HEK293T (cell line): ENCODE measurements at regions not wholly inside any gene's neighbourhood (a gene's known extent, or its start where the extent isn't known, plus 50 kb on each side); places are given as distances from the start of the nearest gene placed in this dataset.

Experiments used
- BHLHE40 ChIP-seq: fragments of 450-650 bp; IDR thresholded peaks from 2 replicates; pipeline ENCODE4 v1.6.1; 2016; ENCODE audit warnings: mild to moderate bottlenecking, moderate library complexity, borderline replicate concordance
- CTBP1 ChIP-seq: fragments of 450-650 bp; IDR thresholded peaks from 2 replicates; pipeline ENCODE4 v1.6.1; 2016; ENCODE audit warnings: borderline replicate concordance
- ELF4 ChIP-seq: fragments of 450-650 bp; IDR thresholded peaks from 2 replicates; pipeline ENCODE4 v1.6.1; 2017; ENCODE audit warnings: antibody characterized with exemption
- FOXM1 ChIP-seq: fragments of 450-650 bp; IDR thresholded peaks from 2 replicates; pipeline ENCODE4 v1.6.1; 2017; ENCODE audit warnings: mild to moderate bottlenecking, borderline replicate concordance
- L3MBTL2 ChIP-seq: fragments of 450-650 bp; conservative IDR thresholded peaks from 2 replicates; pipeline ENCODE4 v1.6.1; 2016; ENCODE audit warnings: mild to moderate bottlenecking
- LEF1 ChIP-seq: fragments of 450-650 bp; IDR thresholded peaks from 2 replicates; pipeline ENCODE4 v1.6.1; 2017; ENCODE audit warnings: mild to moderate bottlenecking, borderline replicate concordance
- NFRKB ChIP-seq: fragments of 450-650 bp; IDR thresholded peaks from 2 replicates; pipeline ENCODE4 v1.6.1; 2016; ENCODE audit warnings: mild to moderate bottlenecking, moderate library complexity
- SP1 ChIP-seq: fragments of 450-650 bp; IDR thresholded peaks from 2 replicates; pipeline ENCODE4 v1.6.1; 2017
- TARDBP ChIP-seq: fragments of 450-650 bp; IDR thresholded peaks from 2 replicates; pipeline ENCODE4 v1.6.1; 2016
- ZNF384 ChIP-seq: fragments of 450-650 bp; IDR thresholded peaks from 2 replicates; pipeline ENCODE4 v1.6.1; 2016

DNA sequence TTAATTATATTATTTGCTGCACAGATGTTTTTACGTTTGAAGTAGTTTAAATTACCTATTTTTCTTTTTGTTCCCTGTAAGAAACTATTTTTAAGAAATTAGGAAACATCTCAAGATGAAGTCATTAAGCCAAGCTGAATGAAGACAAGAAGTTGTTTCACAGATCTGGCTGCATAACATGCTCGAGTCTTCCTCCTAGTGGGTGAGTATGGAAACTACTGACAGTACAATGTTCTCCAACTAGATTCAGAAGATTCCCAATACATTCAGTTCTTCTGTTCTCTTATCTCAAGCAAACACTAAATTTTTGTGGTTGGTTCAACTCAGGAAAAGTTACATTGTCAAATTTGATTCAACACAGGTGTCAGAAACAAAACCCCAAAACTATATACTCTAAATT, 256.8 kb upstream of the VCX start:
- TF ChIP-seq TARDBP: no peak
- no peak for TF ChIP-seq LEF1
- TF ChIP-seq SP1: no peak
- TF ChIP-seq L3MBTL2: no peak
- no peak for TF ChIP-seq FOXM1
- no peak for TF ChIP-seq ZNF384
- no peak for TF ChIP-seq CTBP1
- TF ChIP-seq BHLHE40: no peak
- TF ChIP-seq ELF4: no peak
- TF ChIP-seq NFRKB: no peak
